Pancreas (tissue), 10 donors: ENCODE measurements at regions not wholly inside any gene's neighbourhood (a gene's known extent, or its start where the extent isn't known, plus 50 kb on each side); places are given as distances from the start of the nearest gene placed in this dataset.

ENCODE experiments used
- ATAC-seq, 4 donors: fragments of 200-7000 bp; cut with Tn5 transposase; one replicate each; pipeline versions ENCODE4 v1.8.0 to v1.9.1; 2020; ENCODE audit warnings: mild to moderate bottlenecking in 4 of 4, moderate library complexity in 4 of 4
- DNase-seq, 6 donors: peaks; one replicate each; pipeline ENCODE4 v3.0.0-alpha.2; 2020
- FAIRE-seq: peaks from 2 replicates; lab custom pipeline; 2012; peaks lifted over from hg19 to GRCh38; lab: Jason Lieb, UNC
- H3K27ac ChIP-seq, 4 donors: fragments of 200-600 bp; sonication (generic); 1 replicate in 3 of 4; 2 replicates in 1 of 4; pipeline versions ENCODE4 v1.5.0 to v1.8.0; 2020
- H3K27me3 ChIP-seq, 4 donors: fragments of 200-600 bp; one replicate each; pipeline ENCODE4 v1.8.0; 2021
- H3K36me3 ChIP-seq, 3 donors: fragments of 200-600 bp; sonication (generic) in 1 of 3; one replicate each; pipeline versions ENCODE4 v1.5.0 to v1.8.0; 2020 to 2021
- H3K4me1 ChIP-seq, 3 donors: fragments of 200-600 bp; one replicate each; pipeline ENCODE4 v1.8.0; 2021
- H3K4me3 ChIP-seq, 4 donors: fragments of 200-600 bp; sonication (generic) in 2 of 4; one replicate each; pipeline versions ENCODE4 v1.5.0 to v1.8.0; 2020 to 2021
- H3K9me3 ChIP-seq, 4 donors: fragments of 200-600 bp; one replicate each; pipeline ENCODE4 v1.8.0; 2021
- WGBS, 2 donors: extraction: QIAGEN DNeasy Blood & Tissue Kit; methylation state at CpG; one replicate each; pipeline ENCODE4 v1.1.7; 2013; 5-methylcytosine and 5-hydroxymethylcytosine counted together
- intact Hi-C, 3 donors: fragments of 100-400 bp; cut with DNase I; formaldehyde crosslinking; loops; one replicate each; pipeline versions ENCODE4 v1.11.1 to v1.14.2; 2022
- TF ChIP-seq, protein P1 (sequence below), 4 donors: fragments of 200-600 bp; sonication (generic) in 3 of 4; IDR thresholded peaks; one replicate each; pipeline versions ENCODE4 v1.5.0 to v1.8.0; 2021; ENCODE audit warnings: antibody characterized with exemption in 4 of 4
- donor health status: healthy with polysubstance abuse.
- donor health status: DM: no; HTN: no; CAD: no; lungs with moderate emphysema.
- donor health status: DM: no; HTN: no; CAD: no.
- donor health status: control.
- donor health status: control.
- donor health status: Bipolar disorder and iron deficiency.
- donor health status: DM: yes; HTN: yes; CAD: no.
- donor health status: DM: no; HTN: no; CAD: no.
- donor health status: DM: no; HTN: no; CAD: no.
- donor health status: DM: yes; HTN: yes; CAD: no.

DNA sequence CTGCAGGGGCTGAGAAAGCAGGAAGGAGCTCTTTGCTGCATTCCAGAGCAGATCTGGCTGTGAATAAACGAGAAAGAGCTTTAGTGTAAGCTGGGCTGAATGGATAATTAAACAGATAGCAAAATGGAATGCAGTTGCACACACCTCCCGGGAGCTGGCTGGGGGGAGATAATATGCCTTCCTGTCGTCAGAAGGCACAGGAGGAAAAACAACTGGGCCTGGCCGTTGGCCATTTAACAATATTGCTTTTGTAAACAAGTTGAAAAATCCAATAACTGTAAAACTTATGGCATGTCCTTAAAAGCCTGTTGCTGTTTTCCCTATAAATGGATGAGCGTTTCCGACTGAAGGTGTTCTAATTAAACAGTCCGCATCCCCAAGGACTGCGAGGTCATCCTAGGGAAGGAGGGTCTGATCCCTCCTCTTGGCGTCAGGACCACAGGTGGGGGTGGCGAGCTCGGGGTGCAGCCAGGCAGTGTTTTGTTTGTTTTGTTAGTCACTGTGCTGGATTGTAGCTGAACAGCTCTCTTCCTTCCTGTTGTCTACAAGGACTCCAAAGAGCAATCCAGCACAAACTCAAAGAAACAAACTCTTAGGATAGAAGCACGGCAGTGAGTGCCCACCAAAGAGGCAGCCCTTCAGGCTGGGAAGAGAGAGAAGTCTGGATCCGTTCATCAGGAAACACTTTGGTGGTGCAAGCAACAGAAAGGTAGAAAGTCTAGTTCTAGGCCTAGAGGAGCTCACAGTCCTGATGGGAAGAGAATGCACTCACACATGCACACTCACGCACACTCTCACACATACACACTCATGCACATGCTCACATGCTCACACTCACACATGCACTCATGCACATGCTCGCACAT is 133.4 kb upstream of the SMAD3 start:
- TF ChIP-seq, protein P1, sequence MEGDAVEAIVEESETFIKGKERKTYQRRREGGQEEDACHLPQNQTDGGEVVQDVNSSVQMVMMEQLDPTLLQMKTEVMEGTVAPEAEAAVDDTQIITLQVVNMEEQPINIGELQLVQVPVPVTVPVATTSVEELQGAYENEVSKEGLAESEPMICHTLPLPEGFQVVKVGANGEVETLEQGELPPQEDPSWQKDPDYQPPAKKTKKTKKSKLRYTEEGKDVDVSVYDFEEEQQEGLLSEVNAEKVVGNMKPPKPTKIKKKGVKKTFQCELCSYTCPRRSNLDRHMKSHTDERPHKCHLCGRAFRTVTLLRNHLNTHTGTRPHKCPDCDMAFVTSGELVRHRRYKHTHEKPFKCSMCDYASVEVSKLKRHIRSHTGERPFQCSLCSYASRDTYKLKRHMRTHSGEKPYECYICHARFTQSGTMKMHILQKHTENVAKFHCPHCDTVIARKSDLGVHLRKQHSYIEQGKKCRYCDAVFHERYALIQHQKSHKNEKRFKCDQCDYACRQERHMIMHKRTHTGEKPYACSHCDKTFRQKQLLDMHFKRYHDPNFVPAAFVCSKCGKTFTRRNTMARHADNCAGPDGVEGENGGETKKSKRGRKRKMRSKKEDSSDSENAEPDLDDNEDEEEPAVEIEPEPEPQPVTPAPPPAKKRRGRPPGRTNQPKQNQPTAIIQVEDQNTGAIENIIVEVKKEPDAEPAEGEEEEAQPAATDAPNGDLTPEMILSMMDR (IDR thresholded peaks at IDR 0.05), result no peak
- ATAC-seq (peak; percentile 91 to 93 (median 92)), FAIRE-seq (no peak), DNase-seq (peak in 5 of 6 donors; percentile 57 to 75 (median 70))
- peaks cover 0 to 14% (median 14%) of the 10 kb centered on the region in 3 donors for H3K4me1 ChIP-seq
- no peaks in the 10 kb centered on the region for H3K9me3 ChIP-seq
- H3K36me3 ChIP-seq, result no peaks in the 10 kb centered on the region
- H3K27me3 ChIP-seq, result no peaks in the 10 kb centered on the region
- H3K4me3 ChIP-seq, result peak overlapping the region in 1 of 4 donors; percentile 1
- H3K27ac ChIP-seq, result peak overlapping the region; percentile 51 to 79 (median 78)
- intact Hi-C loops, result no loop called here
- WGBS, 2 donors, result 20 to 27% methylated on average over 15 of the region's 15 CpGs

DNA sequence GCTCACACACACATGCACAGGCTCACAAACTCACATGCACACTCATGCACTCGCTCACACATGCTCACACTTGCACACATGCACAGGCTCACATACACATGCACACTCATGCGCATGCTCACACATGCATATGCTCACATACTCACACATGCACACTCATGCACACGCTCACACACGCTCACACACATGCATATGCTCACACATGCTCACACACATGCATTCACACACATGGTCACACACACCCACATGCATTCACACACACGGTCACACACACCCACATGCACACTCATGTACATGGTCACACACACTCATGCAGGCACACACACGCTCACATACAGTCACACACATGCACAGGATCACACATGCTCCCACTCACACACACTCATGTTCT is 132.8 kb upstream of the SMAD3 start:
- DNase-seq, result no peak
- ATAC-seq, result no peak
- Histone ChIP-seq H3K9me3 (no peaks in the 10 kb centered on the region), H3K36me3 (no peaks in the 10 kb centered on the region), H3K4me1 (peaks cover 0 to 14% (median 14%) of the 10 kb centered on the region in 3 donors), H3K27ac (peak overlapping the region in 3 of 4 donors; percentile 77 to 79 (median 78)), H3K27me3 (no peaks in the 10 kb centered on the region), H3K4me3 (no peak overlapping the region)
- WGBS, 2 donors, result 86 to 98% methylated on average over 6 of the region's 6 CpGs
- intact Hi-C loops, result no loop called here
- no peak for FAIRE-seq
- TF ChIP-seq, protein P1 (IDR thresholded peaks at IDR 0.05), result no peak

DNA sequence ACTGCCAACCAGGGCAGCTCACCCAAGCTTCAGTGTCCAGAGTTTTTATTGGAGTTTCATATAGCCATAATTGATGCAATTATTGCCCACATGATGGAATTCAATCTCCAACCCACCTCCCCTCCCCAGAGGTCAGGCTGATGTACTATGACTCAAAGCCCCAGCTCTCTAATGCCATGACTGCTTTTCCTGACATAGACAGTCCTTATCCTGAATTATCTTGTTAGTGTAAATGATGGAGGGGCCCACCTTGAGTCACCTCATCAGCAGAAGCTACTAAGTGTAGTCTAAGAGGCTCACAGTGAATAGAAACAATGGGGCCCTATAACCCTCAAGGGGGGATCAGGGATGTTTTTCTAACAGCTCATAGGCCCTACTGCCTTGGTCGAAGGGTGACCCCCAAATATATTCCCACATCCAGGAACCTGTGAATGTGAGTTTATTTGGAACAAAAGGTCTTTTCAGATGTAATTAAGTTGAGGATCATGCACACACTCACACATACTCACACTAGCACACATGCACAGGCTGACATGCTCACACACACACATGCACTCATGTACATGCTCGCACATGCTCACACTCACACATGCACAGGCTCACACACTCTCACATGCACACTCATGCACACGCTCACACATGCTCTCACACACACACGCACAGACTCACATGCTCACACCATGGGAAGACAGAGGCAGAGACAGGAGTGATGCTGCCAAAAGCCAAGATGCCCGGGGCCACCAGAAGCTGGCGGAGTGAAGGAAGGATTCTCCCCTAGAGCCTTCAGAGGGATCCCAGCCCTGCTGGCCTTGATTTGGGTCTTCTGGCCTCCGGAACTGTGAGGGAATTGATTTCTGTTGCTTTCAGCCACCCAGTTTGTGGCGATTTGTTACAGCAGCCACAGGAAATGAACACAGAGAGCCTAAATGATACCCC is 131.2 kb upstream of the SMAD3 start:
- H3K4me3 ChIP-seq, result no peak overlapping the region
- intact Hi-C loops, result no loop called here
- DNase-seq (no peak), FAIRE-seq (no peak), ATAC-seq (no peak)
- H3K27me3 ChIP-seq, result no peaks in the 10 kb centered on the region
- no peaks in the 10 kb centered on the region for H3K9me3 ChIP-seq
- no peaks in the 10 kb centered on the region for H3K36me3 ChIP-seq
- peaks cover 0 to 14% (median 14%) of the 10 kb centered on the region in 3 donors for H3K4me1 ChIP-seq
- 90 to 92% methylated on average over 8 of the region's 8 CpGs for WGBS, 2 donors
- TF ChIP-seq, protein P1 (IDR thresholded peaks at IDR 0.05), result no peak
- H3K27ac ChIP-seq, result no peak overlapping the region

DNA sequence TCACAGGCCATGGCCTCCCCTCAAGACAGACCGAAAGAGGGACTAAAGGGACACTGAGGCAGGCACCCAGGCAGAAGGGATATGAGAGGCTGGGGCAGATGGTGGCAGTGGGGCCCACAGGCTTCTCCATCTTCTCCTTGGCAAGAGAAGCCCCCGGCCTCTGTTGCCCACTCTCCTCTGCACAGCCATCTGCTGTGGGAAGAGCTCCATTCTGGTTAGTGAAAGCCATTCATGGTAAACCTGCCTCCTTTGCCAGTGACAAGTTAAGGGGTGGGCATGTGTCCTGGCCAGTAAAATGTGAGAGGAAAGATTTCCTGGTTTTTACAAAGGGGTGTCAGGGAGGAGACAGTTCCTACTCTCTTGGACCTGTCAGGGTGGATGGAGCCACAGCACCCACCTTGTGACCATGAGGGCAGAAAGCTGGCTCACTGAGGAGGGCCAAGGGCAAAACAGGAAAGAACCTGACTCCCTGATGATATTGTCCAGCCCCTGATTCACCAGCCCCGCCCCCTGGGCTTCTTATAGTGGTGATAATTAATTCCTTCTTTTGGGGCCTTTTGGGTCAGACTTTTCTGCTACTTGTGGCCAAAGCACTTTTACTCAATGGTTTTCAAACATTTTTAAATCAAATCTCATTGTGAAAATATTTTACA is 130.4 kb upstream of the SMAD3 start:
- FAIRE-seq, result no peak
- H3K27ac ChIP-seq, result no peak overlapping the region
- no peaks in the 10 kb centered on the region for H3K9me3 ChIP-seq
- H3K4me1 ChIP-seq, result peaks cover 0 to 14% (median 14%) of the 10 kb centered on the region in 3 donors
- no peaks in the 10 kb centered on the region for H3K36me3 ChIP-seq
- WGBS, 2 donors, result 88 to 98% methylated on average over 3 of the region's 3 CpGs
- no peak for DNase-seq
- H3K27me3 ChIP-seq, result no peaks in the 10 kb centered on the region
- intact Hi-C loops, result no loop called here
- no peak for ATAC-seq
- TF ChIP-seq, protein P1 (IDR thresholded peaks at IDR 0.05), result no peak
- no peak overlapping the region for H3K4me3 ChIP-seq
